Neural cell (in vitro differentiated cells): ENCODE measurements at regions not wholly inside any gene's neighbourhood (a gene's known extent, or its start where the extent isn't known, plus 50 kb on each side); places are given as distances from the start of the nearest gene placed in this dataset.

Experiments
- H2AFZ ChIP-seq: fragments of 200-600, 300-800 bp; sonication (generic), shearing (Covaris generic); 2 replicates; pipeline ENCODE4 v1.6.0; 2014; ENCODE audit warnings: low read depth, mild to moderate bottlenecking, antibody characterized with exemption, low read length, moderate library complexity
- H3F3A ChIP-seq: fragments of 200-600 bp; shearing (Covaris generic); 2 replicates; pipeline ENCODE4 v1.6.1; 2016; ENCODE audit warnings: mild to moderate bottlenecking, moderate library complexity, mixed read lengths, antibody characterized with exemption, low read length; ENCODE audit not compliant: insufficient read depth, poor library complexity, severe bottlenecking
- H3K27ac ChIP-seq: fragments of 200-600, 300-800 bp; sonication (generic), shearing (Covaris generic); 2 replicates; pipeline ENCODE4 v1.5.1; 2014; ENCODE audit warnings: mild to moderate bottlenecking, low read length, moderate library complexity
- H3K27me3 ChIP-seq: fragments of 300-800, 200-600 bp; sonication (generic), shearing (Covaris generic); 2 replicates; pipeline ENCODE4 v1.6.0; 2014; ENCODE audit warnings: mild to moderate bottlenecking, low read depth, low read length, moderate library complexity; ENCODE audit not compliant: insufficient read depth
- H3K36me3 ChIP-seq: fragments of 300-800, 200-600 bp; sonication (generic), shearing (Covaris generic); 2 replicates; pipeline ENCODE4 v1.5.1; 2014; ENCODE audit warnings: mild to moderate bottlenecking, antibody characterized with exemption, low read length, moderate library complexity; ENCODE audit not compliant: insufficient read depth
- H3K4me2 ChIP-seq: fragments of 300-800, 200-600 bp; sonication (generic), shearing (Covaris generic); 2 replicates; pipeline ENCODE4 v1.6.0; 2014; ENCODE audit warnings: mild to moderate bottlenecking, low read length
- H3K4me3 ChIP-seq: fragments of 300-800, 200-600 bp; sonication (generic), shearing (Covaris generic); 2 replicates; pipeline ENCODE4 v1.5.1; 2014; ENCODE audit warnings: mild to moderate bottlenecking, low read length, moderate library complexity
- H3K79me2 ChIP-seq: fragments of 200-600 bp; shearing (Covaris generic); replicated peaks from 2 replicates; pipeline ENCODE4 v1.6.0; 2014; ENCODE audit warnings: mild to moderate bottlenecking, low read length, moderate library complexity; ENCODE audit not compliant: insufficient read depth
- H3K9ac ChIP-seq: fragments of 300-800, 200-600 bp; sonication (generic), shearing (Covaris generic); 2 replicates; pipeline ENCODE4 v1.6.1; 2016; ENCODE audit warnings: mild to moderate bottlenecking, low read length, mixed read lengths
- H3K9me2 ChIP-seq: fragments of 200-600 bp; shearing (Covaris generic); 2 replicates; pipeline ENCODE4 v1.6.1; 2016; ENCODE audit warnings: mild to moderate bottlenecking, low read length, mixed read lengths; ENCODE audit not compliant: insufficient read depth
- H3K9me3 ChIP-seq: fragments of 200-600, 300-800 bp; sonication (generic), shearing (Covaris generic); 2 replicates; pipeline ENCODE4 v1.6.1; 2016; ENCODE audit warnings: mild to moderate bottlenecking, mixed run types, low read length, moderate library complexity, mixed read lengths
- H4K20me1 ChIP-seq: fragments of 200-600 bp; shearing (Covaris generic); 2 replicates; pipeline ENCODE4 v1.6.1; 2016; ENCODE audit warnings: mild to moderate bottlenecking, mixed run types; ENCODE audit not compliant: insufficient read depth
- EP300 ChIP-seq: fragments of 450-650 bp; conservative IDR thresholded peaks from 2 replicates; pipeline ENCODE4 v1.6.1; 2014; ENCODE audit warnings: antibody characterized with exemption, mild to moderate bottlenecking, moderate library complexity; ENCODE audit not compliant: poor library complexity, severe bottlenecking
- EZH2 ChIP-seq: fragments of 200-600, 300-800 bp; shearing (Covaris generic), sonication (generic); IDR thresholded peaks from 2 replicates; pipeline ENCODE4 v1.6.1; 2014; ENCODE audit warnings: antibody characterized with exemption, low read length, borderline replicate concordance, mild to moderate bottlenecking; ENCODE audit not compliant: insufficient read depth, poor library complexity, severe bottlenecking
- MXI1 ChIP-seq: fragments of 450-650 bp; conservative IDR thresholded peaks from 2 replicates; pipeline ENCODE4 v1.6.1; 2014; ENCODE audit warnings: antibody characterized with exemption, mild to moderate bottlenecking; ENCODE audit not compliant: poor library complexity, severe bottlenecking
- POLR2AphosphoS5 ChIP-seq: IDR thresholded peaks from 2 replicates; pipeline ENCODE4 v1.6.1; 2012
- RAD21 ChIP-seq: fragments of 450-650 bp; conservative IDR thresholded peaks from 2 replicates; pipeline ENCODE4 v1.6.1; 2014; ENCODE audit warnings: antibody characterized with exemption, mild to moderate bottlenecking, moderate library complexity
- REST ChIP-seq: IDR thresholded peaks from 2 replicates; pipeline ENCODE4 v1.6.1; 2012; ENCODE audit warnings: borderline replicate concordance
- SMC3 ChIP-seq: fragments of 450-650 bp; conservative IDR thresholded peaks from 2 replicates; pipeline ENCODE4 v1.6.1; 2014; ENCODE audit warnings: antibody characterized with exemption, mild to moderate bottlenecking, moderate library complexity; ENCODE audit not compliant: poor library complexity
- TAF1 ChIP-seq: IDR thresholded peaks from 2 replicates; pipeline ENCODE4 v1.6.1; 2012; ENCODE audit warnings: low read depth
- TF ChIP-seq, protein P1 (sequence below): fragments of 450-650 bp; IDR thresholded peaks from 2 replicates; pipeline ENCODE4 v1.5.1; 2014; ENCODE audit warnings: antibody characterized with exemption, mild to moderate bottlenecking, moderate library complexity; ENCODE audit not compliant: poor library complexity, severe bottlenecking

GRCh38 chr13:77389625-77390000, 62.7 kb upstream of the MYCBP2 start:
- no peaks in the 10 kb centered on the region for H3K27me3 ChIP-seq
- H3K79me2 ChIP-seq = no peaks in the 10 kb centered on the region
- no peaks in the 10 kb centered on the region for H3F3A ChIP-seq
- H4K20me1 ChIP-seq = no peaks in the 10 kb centered on the region
- H3K4me2 ChIP-seq = no peak overlapping the region
- H3K4me3 ChIP-seq = no peak overlapping the region
- H3K36me3 ChIP-seq = no peaks in the 10 kb centered on the region
- no peak overlapping the region for H3K27ac ChIP-seq
- TF ChIP-seq, protein P1, sequence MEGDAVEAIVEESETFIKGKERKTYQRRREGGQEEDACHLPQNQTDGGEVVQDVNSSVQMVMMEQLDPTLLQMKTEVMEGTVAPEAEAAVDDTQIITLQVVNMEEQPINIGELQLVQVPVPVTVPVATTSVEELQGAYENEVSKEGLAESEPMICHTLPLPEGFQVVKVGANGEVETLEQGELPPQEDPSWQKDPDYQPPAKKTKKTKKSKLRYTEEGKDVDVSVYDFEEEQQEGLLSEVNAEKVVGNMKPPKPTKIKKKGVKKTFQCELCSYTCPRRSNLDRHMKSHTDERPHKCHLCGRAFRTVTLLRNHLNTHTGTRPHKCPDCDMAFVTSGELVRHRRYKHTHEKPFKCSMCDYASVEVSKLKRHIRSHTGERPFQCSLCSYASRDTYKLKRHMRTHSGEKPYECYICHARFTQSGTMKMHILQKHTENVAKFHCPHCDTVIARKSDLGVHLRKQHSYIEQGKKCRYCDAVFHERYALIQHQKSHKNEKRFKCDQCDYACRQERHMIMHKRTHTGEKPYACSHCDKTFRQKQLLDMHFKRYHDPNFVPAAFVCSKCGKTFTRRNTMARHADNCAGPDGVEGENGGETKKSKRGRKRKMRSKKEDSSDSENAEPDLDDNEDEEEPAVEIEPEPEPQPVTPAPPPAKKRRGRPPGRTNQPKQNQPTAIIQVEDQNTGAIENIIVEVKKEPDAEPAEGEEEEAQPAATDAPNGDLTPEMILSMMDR = no peak
- no peak for TF ChIP-seq POLR2AphosphoS5
- no peak for TF ChIP-seq SMC3
- peak; percentile 34 for TF ChIP-seq EP300
- TF ChIP-seq RAD21 = no peak
- TF ChIP-seq MXI1 = no peak
- TF ChIP-seq REST = no peak
- TF ChIP-seq EZH2 = no peak
- no peak overlapping the region for H3K9ac ChIP-seq
- no peaks in the 10 kb centered on the region for H3K9me2 ChIP-seq
- H2AFZ ChIP-seq = no peak overlapping the region
- no peaks in the 10 kb centered on the region for H3K9me3 ChIP-seq

DNA sequence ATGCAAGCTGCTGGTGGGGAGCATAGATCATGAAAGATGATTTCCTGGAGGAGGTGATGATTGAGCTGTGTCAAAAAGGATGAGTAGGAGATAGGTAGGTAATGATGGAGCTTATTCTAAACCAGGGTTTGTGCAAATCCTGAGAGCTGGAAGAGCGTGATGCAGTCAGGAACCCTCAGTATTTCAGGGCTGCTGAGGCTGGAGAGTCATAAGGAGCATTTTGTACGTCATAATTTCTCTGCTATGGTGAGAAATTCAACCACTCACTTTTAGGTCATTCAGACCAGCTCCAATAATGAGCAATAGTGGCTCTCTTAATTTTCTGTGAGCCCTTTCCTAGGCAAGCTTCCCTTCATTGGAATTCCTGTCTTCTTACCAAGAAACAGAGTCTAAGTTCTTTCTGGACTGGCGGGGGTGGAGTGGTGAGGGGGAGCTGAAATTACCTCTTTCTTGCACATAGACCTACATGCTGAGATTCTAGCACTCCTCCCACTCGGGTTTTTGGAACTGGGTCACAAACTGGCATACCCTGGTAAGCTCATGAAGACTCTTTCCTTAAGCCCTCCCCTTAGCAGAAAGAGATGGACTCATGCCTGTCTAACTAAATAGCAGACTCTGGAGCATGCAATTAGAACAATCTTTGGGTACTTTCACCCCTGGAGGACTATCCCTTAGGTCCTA, 62.2 kb upstream of the MYCBP2 start:
- Histone ChIP-seq H3K9me3 (no peaks in the 10 kb centered on the region), H3F3A (no peaks in the 10 kb centered on the region), H3K4me3 (no peak overlapping the region), H3K9ac (no peak overlapping the region), H3K4me2 (no peak overlapping the region), H3K27me3 (no peaks in the 10 kb centered on the region), H3K79me2 (no peaks in the 10 kb centered on the region), H4K20me1 (no peaks in the 10 kb centered on the region), H3K27ac (no peak overlapping the region), H2AFZ (no peak overlapping the region), H3K36me3 (no peaks in the 10 kb centered on the region), H3K9me2 (no peaks in the 10 kb centered on the region)
- TF ChIP-seq REST (no peak), POLR2AphosphoS5 (no peak), TAF1 (no peak), SMC3 (no peak), EZH2 (no peak), MXI1 (no peak), RAD21 (no peak), EP300 (no peak)
- TF ChIP-seq, protein P1 = no peak
